ENCODE measurements at regions not wholly inside any gene's neighbourhood (a gene's known extent, or its start where the extent isn't known, plus 50 kb on each side); places are given as distances from the start of the nearest gene placed in this dataset.

GRCh38 chr1:113255038-113255719 is 135.1 kb upstream of the MAGI3 start:
- no peak for DNase-seq (ENCODE audit: extremely low read depth, low read depth)
- no peak for TF ChIP-seq CTCF (IDR thresholded peaks at IDR 0.05; ENCODE audit: low read depth, low read length, missing control alignments)
- H3K4me3 ChIP-seq (replicated peaks; ENCODE audit: low read depth, low read length): no peak overlapping the region

- no peak for DNase-seq (ENCODE audit: extremely low read depth, low read depth)
- TF ChIP-seq CTCF (IDR thresholded peaks at IDR 0.05; ENCODE audit: low read depth, low read length, missing control alignments): no peak
- H3K4me3 ChIP-seq (replicated peaks; ENCODE audit: low read depth, low read length): no peak overlapping the region
Observed at GRCh38 chr1:113255720-113256347, 134.5 kb upstream of the MAGI3 start.

- no peak for TF ChIP-seq CTCF (IDR thresholded peaks at IDR 0.05; ENCODE audit: low read depth, low read length, missing control alignments)
- DNase-seq (ENCODE audit: extremely low read depth, low read depth): no peak
- H3K4me3 ChIP-seq (replicated peaks; ENCODE audit: low read depth, low read length): no peak overlapping the region
Observed at GRCh38 chr1:113256348-113256729, 134.0 kb upstream of the MAGI3 start.

- TF ChIP-seq CTCF (IDR thresholded peaks at IDR 0.05; ENCODE audit: low read depth, low read length, missing control alignments): no peak
- no peak for DNase-seq (ENCODE audit: extremely low read depth, low read depth)
Observed at GRCh38 chr1:113259988-113260387, 130.3 kb upstream of the MAGI3 start.

GRCh38 chr1:113265196-113265595 is 125.1 kb upstream of the MAGI3 start:
- DNase-seq (ENCODE audit: extremely low read depth, low read depth): no peak
- no peak for TF ChIP-seq CTCF (IDR thresholded peaks at IDR 0.05; ENCODE audit: low read depth, low read length, missing control alignments)
- no peak overlapping the region for H3K4me3 ChIP-seq (replicated peaks; ENCODE audit: low read depth, low read length)

More at GRCh38 chr1:113259988-113260387, 130.3 kb upstream of the MAGI3 start:
- H3K4me3 ChIP-seq (replicated peaks; ENCODE audit: low read depth, low read length): no peak overlapping the region

- DNase-seq (ENCODE audit: extremely low read depth, low read depth): no peak
- H3K4me3 ChIP-seq (replicated peaks; ENCODE audit: low read depth, low read length): no peak overlapping the region
- TF ChIP-seq CTCF (IDR thresholded peaks at IDR 0.05; ENCODE audit: low read depth, low read length, missing control alignments): no peak
Observed at GRCh38 chr1:113266788-113267187, 123.5 kb upstream of the MAGI3 start.

All from HFF-Myc (cell line).